HG03575 (cell line): ENCODE measurements at regions not wholly inside any gene's neighbourhood (a gene's known extent, or its start where the extent isn't known, plus 50 kb on each side); places are given as distances from the start of the nearest gene placed in this dataset.
"Not testable (repeated sequence)": the region's sequence is repeated elsewhere in the genome, so short reads cannot be mapped to it uniquely, and the experiment has no call there.

Experiments used
- ATAC-seq: cut with Tn5 transposase; IDR thresholded peaks from one replicate; pipeline ENCODE4 v1.9.1; 2021; ENCODE audit not compliant: unreplicated experiment, insufficient number of reproducible peaks, low FRiP score; ENCODE audit errors: extremely low read depth

DNA sequence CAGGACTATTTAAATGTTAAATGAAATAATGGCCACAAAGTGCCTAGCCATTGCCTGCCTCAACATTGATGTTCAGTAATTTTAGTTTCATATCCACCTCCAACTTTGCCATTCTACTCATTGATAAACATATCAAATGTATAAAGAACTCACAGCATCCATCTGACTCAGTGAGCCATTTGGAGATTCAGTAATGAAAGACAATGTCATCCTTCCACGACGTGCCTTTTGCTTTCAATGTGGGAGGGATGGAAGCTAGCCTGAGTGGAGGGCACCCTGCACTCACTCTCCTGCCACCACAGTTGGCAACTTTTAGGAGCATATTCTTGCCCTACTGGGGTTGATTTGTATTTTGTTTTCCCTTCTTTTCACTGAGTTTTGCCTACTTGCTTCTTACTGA, 151.5 kb downstream of the GLUL start:
- ATAC-seq: no peak

- ATAC-seq: no peak
Observed at GRCh38 chr1:182238421-182238820, 153.2 kb downstream of the GLUL start.

GRCh38 chr1:182237329-182237728, 154.3 kb downstream of the GLUL start:
- ATAC-seq: no peak

DNA sequence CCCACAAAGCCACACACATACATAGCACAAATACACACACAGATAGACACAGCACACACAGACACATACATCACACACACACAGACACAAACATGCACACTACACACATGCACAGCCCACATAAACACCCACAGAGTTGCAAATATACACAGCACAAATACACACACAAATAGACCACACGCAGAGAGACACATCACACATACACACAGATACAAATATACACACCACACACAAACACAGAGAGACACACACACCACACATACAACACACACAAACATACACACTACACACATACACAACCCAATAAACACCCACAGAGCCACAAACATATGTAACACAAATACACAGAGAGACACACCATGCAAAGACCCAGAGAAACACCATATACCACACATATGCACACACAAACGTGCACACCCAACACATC, 154.9 kb downstream of the GLUL start:
- no peak for ATAC-seq

DNA sequence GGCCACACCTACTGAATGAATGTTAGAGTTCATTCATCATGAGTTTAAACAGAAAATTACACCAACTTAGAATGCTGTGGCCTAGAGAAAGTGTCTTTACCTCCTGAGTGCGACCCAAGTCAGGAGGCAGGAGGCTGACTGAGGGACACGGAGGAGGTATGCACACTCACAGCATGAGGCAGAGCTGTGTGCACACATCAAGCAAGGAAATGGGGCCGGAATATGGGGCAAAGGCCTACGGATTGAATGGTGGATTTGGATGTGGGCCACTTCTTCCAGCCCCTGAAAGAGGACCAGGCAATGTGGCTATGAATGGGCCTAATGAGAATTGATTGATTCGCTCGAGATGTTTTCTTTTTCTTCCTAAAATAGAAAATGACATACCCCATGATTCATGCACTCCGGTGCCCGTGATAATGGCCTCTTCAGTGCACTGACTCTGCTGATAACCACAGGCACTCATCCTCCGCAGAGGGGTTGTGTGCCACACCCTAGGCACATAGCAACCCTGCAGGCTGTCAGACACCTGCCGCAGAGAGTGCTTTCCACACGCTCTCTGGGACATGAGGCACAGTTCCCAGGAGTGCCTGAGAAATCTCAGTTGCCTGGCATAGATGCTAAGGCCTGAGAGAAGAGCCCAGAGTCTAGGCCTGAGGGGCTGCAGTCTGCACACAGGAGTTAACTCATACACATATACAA, 155.5 kb downstream of the GLUL start:
- ATAC-seq: no peak

DNA sequence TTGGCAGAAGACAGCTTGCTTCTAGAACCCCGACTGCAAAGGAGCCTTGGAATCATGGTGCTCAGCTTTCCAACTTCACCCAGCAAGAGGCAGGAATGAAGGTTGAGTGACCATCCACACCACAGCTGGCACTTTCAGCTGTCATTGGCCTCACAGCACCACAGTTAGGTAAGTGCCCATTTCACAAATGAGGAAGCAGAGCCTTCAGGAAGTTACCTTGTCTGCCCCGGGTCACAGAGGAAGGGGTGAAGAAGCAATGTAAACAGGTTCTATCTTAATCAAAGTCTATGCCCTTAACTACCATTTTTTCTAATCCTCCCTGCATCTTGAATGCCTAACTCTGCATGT, 156.0 kb downstream of the GLUL start:
- ATAC-seq: no peak

GRCh38 chr1:182229921-182230491, 161.6 kb downstream of the GLUL start:
- ATAC-seq: no peak

DNA sequence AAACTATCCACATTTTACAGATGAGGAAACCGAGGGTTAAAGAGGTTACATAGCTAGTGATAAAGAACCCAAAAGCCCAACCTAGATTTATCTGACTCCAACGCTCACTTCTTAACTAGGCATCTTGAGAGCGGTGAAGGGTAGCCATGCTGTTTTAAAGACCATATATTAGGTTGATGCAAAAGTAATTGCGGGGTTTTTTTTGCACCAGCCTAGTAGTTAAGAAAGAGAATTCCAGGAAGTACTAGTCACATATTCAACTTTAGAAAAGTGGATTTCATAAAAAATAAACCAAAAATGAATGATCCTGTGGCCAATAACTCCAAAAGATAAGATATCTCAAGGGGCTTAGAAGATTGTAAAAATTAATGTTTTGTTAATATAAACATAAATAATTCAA, 162.1 kb downstream of the GLUL start:
- ATAC-seq: no peak

DNA sequence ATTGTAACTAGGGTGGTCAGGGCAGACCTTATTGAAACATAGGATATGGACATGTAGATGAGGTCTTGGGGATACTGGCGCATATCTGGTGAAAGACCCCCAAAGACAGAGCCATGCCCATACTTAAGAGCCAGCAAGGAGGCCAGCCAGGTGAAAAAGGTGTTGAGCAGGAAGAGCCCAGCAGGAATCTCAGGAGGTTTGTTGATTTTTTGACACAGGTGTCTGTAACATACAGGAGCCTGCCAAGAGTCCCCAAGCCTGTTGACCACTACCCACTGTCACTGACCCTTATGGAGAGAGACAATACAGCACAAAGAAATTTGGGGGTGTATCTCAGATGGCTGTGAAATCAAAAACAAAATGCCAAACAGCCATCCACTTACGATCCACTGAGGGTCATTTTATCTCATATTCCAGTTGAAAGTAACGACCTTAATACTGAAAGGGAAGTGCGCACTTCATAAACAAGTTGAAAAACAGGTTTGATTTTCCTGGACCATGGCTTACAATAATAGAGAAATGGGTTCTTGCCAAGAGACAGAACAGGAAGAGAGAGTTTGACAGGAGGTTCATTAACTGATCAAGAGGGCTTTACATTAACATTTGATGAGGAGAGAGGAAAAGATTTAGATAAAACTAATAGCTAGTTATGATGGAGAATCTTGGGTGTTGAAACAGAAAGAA, 163.6 kb downstream of the GLUL start:
- no peak for ATAC-seq

DNA sequence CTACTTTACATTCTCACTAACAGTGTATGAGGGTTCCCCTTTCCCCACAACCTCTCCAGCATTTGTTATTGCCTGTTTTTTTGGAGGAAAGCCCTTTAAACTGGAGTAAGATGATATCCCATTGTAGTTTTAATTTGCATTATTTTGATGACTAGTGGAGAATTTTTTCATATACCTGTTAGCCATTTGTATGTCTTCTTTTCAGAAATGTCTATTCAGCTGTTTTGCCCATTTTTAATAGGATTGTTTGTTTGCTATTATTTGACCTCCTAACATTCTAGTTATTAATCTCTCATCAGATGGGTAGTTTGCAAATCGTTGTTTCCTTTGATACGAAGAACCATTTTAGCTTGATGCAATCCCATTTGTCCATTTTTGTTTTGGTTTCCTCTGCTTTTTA, 165.0 kb downstream of the GLUL start:
- ATAC-seq: no peak

DNA sequence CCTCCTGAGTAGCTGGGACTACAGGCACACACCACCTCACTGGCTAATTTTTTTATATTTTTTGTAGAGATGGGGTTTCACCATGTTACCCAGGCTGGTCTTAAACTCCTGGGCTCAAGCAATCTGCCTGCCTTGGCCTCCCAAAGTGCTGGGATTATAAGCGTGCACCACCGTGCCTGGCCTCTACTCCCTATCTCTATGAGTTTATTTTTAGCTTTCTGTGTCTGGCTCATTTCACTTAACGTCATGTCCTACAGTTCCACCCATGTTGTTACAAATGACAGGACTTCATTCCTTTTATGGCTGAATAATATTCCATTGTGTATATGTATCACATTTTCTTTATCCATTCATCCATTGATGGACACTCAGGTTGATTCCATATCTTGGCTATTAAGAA, 164.2 kb upstream of the ZNF648 start:
- not testable (repeated sequence) for ATAC-seq

GRCh38 chr1:182221990-182222389, 160.5 kb upstream of the ZNF648 start:
- ATAC-seq: not testable (repeated sequence)

GRCh38 chr1:182221367-182221766, 159.9 kb upstream of the ZNF648 start:
- ATAC-seq: not testable (repeated sequence)

DNA sequence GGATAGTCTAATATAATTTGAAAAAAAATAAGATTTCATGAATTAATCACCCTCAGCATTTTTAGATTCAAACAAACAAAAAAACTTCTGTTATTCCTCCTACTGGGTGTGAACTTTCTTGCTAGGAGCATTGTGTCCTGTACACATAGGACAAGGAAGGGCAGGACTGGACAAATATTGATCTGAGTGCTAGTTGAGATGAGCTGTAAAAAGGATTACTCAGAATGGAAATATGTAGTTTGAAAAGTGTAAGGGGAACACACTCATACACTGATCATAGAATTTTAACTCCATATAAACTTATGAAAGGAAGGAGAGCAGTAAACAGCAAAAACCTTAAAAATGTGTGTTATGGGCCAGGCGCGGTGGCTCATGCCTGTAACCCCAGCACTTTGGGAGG, 156.5 kb upstream of the ZNF648 start:
- ATAC-seq: no peak

GRCh38 chr1:182217071-182217470, 155.6 kb upstream of the ZNF648 start:
- ATAC-seq: no peak

- ATAC-seq: no peak
Observed at GRCh38 chr1:182215764-182216163, 154.3 kb upstream of the ZNF648 start.

DNA sequence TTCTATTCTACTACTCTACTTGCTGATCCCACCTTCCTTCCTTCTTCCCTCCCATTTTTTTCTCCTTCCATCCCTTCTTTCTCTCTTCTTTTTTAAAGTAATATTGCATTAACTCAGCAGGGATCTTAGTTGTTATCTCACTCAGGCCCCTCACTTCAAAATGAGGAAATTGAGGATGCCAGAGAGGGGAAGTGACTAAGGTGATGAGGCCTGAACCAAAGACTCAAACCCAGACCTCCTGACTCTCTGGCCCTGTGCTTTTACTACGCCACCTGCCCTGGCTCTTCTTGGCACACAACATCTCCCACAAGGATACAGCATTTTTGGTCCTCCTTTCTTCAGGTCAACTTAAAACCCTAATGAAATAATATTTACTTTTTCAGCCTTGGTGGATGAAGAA, 151.7 kb upstream of the ZNF648 start:
- no peak for ATAC-seq

DNA sequence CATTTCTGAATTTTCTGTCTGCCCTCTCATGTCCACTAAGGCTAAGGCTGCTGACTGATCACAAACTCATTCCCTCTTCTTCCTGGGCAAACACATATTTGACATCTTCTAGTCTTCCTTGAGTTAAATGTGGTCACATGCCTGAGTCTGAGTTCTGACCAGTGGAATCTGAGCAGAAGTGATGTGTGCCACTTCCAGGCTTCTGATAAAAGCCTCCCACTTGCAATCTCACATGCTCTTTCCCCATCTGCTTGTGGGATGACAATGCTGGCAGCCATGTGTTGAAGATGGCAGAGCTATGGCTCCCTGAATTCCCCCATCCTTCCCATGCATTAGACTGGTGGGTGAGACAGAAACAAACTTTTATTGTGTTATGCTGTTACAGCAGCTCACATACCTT, 149.9 kb upstream of the ZNF648 start:
- ATAC-seq: no peak

GRCh38 chr1:182210417-182210816, 148.9 kb upstream of the ZNF648 start:
- no peak for ATAC-seq

- ATAC-seq: no peak
Observed at GRCh38 chr1:182207300-182207699, 145.8 kb upstream of the ZNF648 start.
